IMR-90 (cell line): ENCODE measurements at regions not wholly inside any gene's neighbourhood (a gene's known extent, or its start where the extent isn't known, plus 50 kb on each side); places are given as distances from the start of the nearest gene placed in this dataset.

Experiments used
- ATAC-seq: fragments of 200-7000 bp; cut with Tn5 transposase; 2 replicates; pipeline ENCODE4 v1.9.1; 2020; ENCODE audit warnings: low read depth, mild to moderate bottlenecking, moderate library complexity
- BruUV-seq: library from RNA; stranded (reverse); fragments of 400-500 nt; replicated peaks from 2 replicates; lab custom pipeline; 2021; lab: Mats Ljungman, UMichigan
- CTCF ChIA-PET: fragments of 300-600 bp; formaldehyde crosslinking; extraction: SDS; loops from one replicate; lab custom pipeline; 2021; ENCODE audit warnings: antibody characterized with exemption; lab: Yijun Ruan, JAX
- POLR2A ChIA-PET: fragments of 300-600 bp; sonication (Branson Sonifier 250); formaldehyde crosslinking; loops from one replicate; lab custom pipeline; 2022; ENCODE audit warnings: antibody characterized with exemption; ENCODE audit not compliant: unreplicated experiment; lab: Charles Lee
- DNase-seq: peaks from one replicate; pipeline ENCODE4 v3.0.0; 2013
- H2AFZ ChIP-seq: replicated peaks from 2 replicates; pipeline ENCODE3; 2013; ENCODE audit warnings: low read length, mild to moderate bottlenecking; ENCODE audit not compliant: poor library complexity
- H2AK5ac ChIP-seq: 2 replicates; pipeline ENCODE4 v1.6.1; 2013; ENCODE audit warnings: low read depth, low read length, inconsistent platforms
- H2AK9ac ChIP-seq: replicated peaks from 2 replicates; pipeline ENCODE3; 2013; ENCODE audit warnings: mild to moderate bottlenecking, low read depth, low read length, moderate library complexity; ENCODE audit not compliant: poor library complexity
- H2BK120ac ChIP-seq: 2 replicates; pipeline ENCODE4 v1.6.1; 2013; ENCODE audit warnings: low read depth, low read length, inconsistent platforms
- H2BK15ac ChIP-seq: 3 replicates; pipeline ENCODE4 v1.6.1; 2013; ENCODE audit warnings: low read depth, low read length, inconsistent platforms
- H2BK20ac ChIP-seq: 2 replicates; pipeline ENCODE4 v1.6.1; 2013; ENCODE audit warnings: low read depth, mild to moderate bottlenecking, inconsistent platforms, low read length, moderate library complexity
- H2BK5ac ChIP-seq: 2 replicates; pipeline ENCODE4 v1.6.1; 2013; ENCODE audit warnings: mild to moderate bottlenecking, low read depth, low read length, inconsistent platforms; ENCODE audit not compliant: poor library complexity, severe bottlenecking
- H3K14ac ChIP-seq: replicated peaks from 2 replicates; pipeline ENCODE4 v1.6.1; 2013; ENCODE audit warnings: low read depth, low read length, inconsistent platforms
- H3K18ac ChIP-seq: 2 replicates; pipeline ENCODE4 v1.6.1; 2013; ENCODE audit warnings: low read depth, low read length, control low read depth
- H3K23ac ChIP-seq: 2 replicates; pipeline ENCODE4 v1.6.1; 2013; ENCODE audit warnings: low read depth, low read length, inconsistent platforms
- H3K27ac ChIP-seq: 2 replicates; pipeline ENCODE4 v1.5.1; 2013; ENCODE audit warnings: mild to moderate bottlenecking, control low read depth, low read length; ENCODE audit not compliant: insufficient read depth
- H3K27me3 ChIP-seq: 2 replicates; pipeline ENCODE4 v1.6.1; 2013; ENCODE audit warnings: low read length; ENCODE audit not compliant: control insufficient read depth, insufficient read depth
- H3K36me3 ChIP-seq: 2 replicates; pipeline ENCODE4 v1.6.1; 2013; ENCODE audit warnings: low read length, mixed read lengths; ENCODE audit not compliant: control insufficient read depth, insufficient read depth
- H3K4ac ChIP-seq: 2 replicates; pipeline ENCODE4 v1.6.1; 2013; ENCODE audit warnings: low read depth, low read length, inconsistent platforms
- H3K4me1 ChIP-seq: 2 replicates; pipeline ENCODE4 v1.6.1; 2013; ENCODE audit warnings: low read length, mixed read lengths; ENCODE audit not compliant: control insufficient read depth, insufficient read depth
- H3K4me2 ChIP-seq: 2 replicates; pipeline ENCODE4 v1.6.1; 2013; ENCODE audit warnings: low read depth, mild to moderate bottlenecking, control low read depth, low read length, moderate library complexity
- H3K4me3 ChIP-seq: 2 replicates; pipeline ENCODE4 v1.5.1; 2013; ENCODE audit warnings: low read depth, mild to moderate bottlenecking, control low read depth, low read length, moderate library complexity; ENCODE audit not compliant: insufficient read depth
- H3K56ac ChIP-seq: 2 replicates; pipeline ENCODE4 v1.6.1; 2013; ENCODE audit warnings: low read length, inconsistent platforms; ENCODE audit not compliant: insufficient read depth; ENCODE audit errors: extremely low read depth
- H3K79me1 ChIP-seq, 2 experiments: 2 replicates each; pipeline ENCODE4 v1.6.1; 2013; ENCODE audit warnings: low read length in 2 of 2, inconsistent platforms in 1 of 2, low read depth in 1 of 2
- H3K9ac ChIP-seq: 2 replicates; pipeline ENCODE4 v1.6.1; 2013; ENCODE audit warnings: low read depth, low read length, control low read depth
- H3K9me1 ChIP-seq: 2 replicates; pipeline ENCODE4 v1.6.1; 2013; ENCODE audit warnings: low read length, inconsistent platforms; ENCODE audit not compliant: insufficient read depth
- H3K9me3 ChIP-seq: 2 replicates; pipeline ENCODE4 v1.6.1; 2013; ENCODE audit warnings: low read length; ENCODE audit not compliant: control insufficient read depth, insufficient read depth
- H4K20me1 ChIP-seq: 2 replicates; pipeline ENCODE4 v1.6.1; 2013; ENCODE audit warnings: low read length, inconsistent platforms; ENCODE audit not compliant: insufficient read depth
- H4K5ac ChIP-seq: 2 replicates; pipeline ENCODE4 v1.6.1; 2013; ENCODE audit warnings: mild to moderate bottlenecking, low read depth, low read length, control low read depth
- H4K8ac ChIP-seq, 2 experiments: 2 replicates each; pipeline ENCODE4 v1.6.1; 2013; ENCODE audit warnings: low read depth in 2 of 2, low read length in 2 of 2, control low read depth in 1 of 2, inconsistent platforms in 1 of 2
- H4K91ac ChIP-seq: 2 replicates; pipeline ENCODE4 v1.6.1; 2013; ENCODE audit warnings: low read depth, low read length, inconsistent platforms; ENCODE audit not compliant: insufficient read depth
- CEBPB ChIP-seq: IDR thresholded peaks from 2 replicates; pipeline ENCODE4 v1.6.1; 2012; ENCODE audit warnings: low read depth, low read length, improper control_type of control experiment
- CHD1 ChIP-seq: IDR thresholded peaks from 2 replicates; pipeline ENCODE4 v1.6.1; 2012; ENCODE audit warnings: low read depth, low read length, improper control_type of control experiment
- FOS ChIP-seq: fragments of 150-350 bp; IDR thresholded peaks from 2 replicates; pipeline ENCODE4 v1.6.1; 2016; ENCODE audit warnings: low read depth, low read length
- MAFK ChIP-seq: IDR thresholded peaks from 2 replicates; pipeline ENCODE4 v1.6.1; 2012; ENCODE audit warnings: low read depth, low read length, improper control_type of control experiment
- POLR2A ChIP-seq: IDR thresholded peaks from 2 replicates; pipeline ENCODE4 v1.6.1; 2012; ENCODE audit warnings: mild to moderate bottlenecking, low read depth, low read length
- SMC3 ChIP-seq: fragments of 150-350 bp; IDR thresholded peaks from 2 replicates; pipeline ENCODE4 v1.6.1; 2016; ENCODE audit warnings: low read depth, mild to moderate bottlenecking, antibody characterized with exemption, low read length, moderate library complexity
- USF2 ChIP-seq: fragments of 150-350 bp; IDR thresholded peaks from 2 replicates; pipeline ENCODE4 v1.6.1; 2017; ENCODE audit warnings: mild to moderate bottlenecking, antibody characterized with exemption, low read length, low read depth
- WGBS, 2 experiments: methylation state at CpG; one replicate each; pipeline versions ENCODE4 v1.1.5 to v1.1.7; 2013; ENCODE audit warnings: missing lambda C conversion rate in 2 of 2; ENCODE audit not compliant: insufficient read length in 1 of 2; ENCODE audit errors: extremely low coverage in 2 of 2; 5-methylcytosine and 5-hydroxymethylcytosine counted together
- dilution Hi-C: fragments of 300-500 bp; cut with HindIII; formaldehyde crosslinking; loops from one replicate; pipeline ENCODE4 v1.14.3; 2018; ENCODE audit warnings: low sequenced_read_pairs; ENCODE audit not compliant: unreplicated experiment
- in situ Hi-C: fragments of 300-500 bp; cut with MboI; formaldehyde crosslinking; loops from 3 replicates; pipeline ENCODE4 v1.14.3; 2019; ENCODE audit warnings: low sequenced_read_pairs, inconsistent platforms, mixed read lengths
- intact Hi-C: fragments of 100-400 bp; cut with micrococcal nuclease; formaldehyde crosslinking; loops from 2 replicates; pipeline ENCODE4 v1.10.0; 2022
- TF ChIP-seq, protein P1 (sequence below): conservative IDR thresholded peaks from 2 replicates; pipeline ENCODE4 v1.5.1; 2012; ENCODE audit warnings: mild to moderate bottlenecking, low read depth, low read length, improper control_type of control experiment

GRCh38 chr10:83663918-83664317 is 475.4 kb upstream of the GHITM start:
- intact Hi-C loops (no loop called here), in situ Hi-C loops (no loop called here), dilution Hi-C loops (no loop called here)
- DNase-seq = no peak
- H2AK5ac ChIP-seq = no peak overlapping the region
- H2BK5ac ChIP-seq = no peak overlapping the region
- TF ChIP-seq, protein P1, sequence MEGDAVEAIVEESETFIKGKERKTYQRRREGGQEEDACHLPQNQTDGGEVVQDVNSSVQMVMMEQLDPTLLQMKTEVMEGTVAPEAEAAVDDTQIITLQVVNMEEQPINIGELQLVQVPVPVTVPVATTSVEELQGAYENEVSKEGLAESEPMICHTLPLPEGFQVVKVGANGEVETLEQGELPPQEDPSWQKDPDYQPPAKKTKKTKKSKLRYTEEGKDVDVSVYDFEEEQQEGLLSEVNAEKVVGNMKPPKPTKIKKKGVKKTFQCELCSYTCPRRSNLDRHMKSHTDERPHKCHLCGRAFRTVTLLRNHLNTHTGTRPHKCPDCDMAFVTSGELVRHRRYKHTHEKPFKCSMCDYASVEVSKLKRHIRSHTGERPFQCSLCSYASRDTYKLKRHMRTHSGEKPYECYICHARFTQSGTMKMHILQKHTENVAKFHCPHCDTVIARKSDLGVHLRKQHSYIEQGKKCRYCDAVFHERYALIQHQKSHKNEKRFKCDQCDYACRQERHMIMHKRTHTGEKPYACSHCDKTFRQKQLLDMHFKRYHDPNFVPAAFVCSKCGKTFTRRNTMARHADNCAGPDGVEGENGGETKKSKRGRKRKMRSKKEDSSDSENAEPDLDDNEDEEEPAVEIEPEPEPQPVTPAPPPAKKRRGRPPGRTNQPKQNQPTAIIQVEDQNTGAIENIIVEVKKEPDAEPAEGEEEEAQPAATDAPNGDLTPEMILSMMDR = no peak
- TF ChIP-seq FOS (no peak), SMC3 (no peak), POLR2A (no peak), MAFK (no peak), USF2 (no peak), CHD1 (no peak), CEBPB (no peak)
- H2AFZ ChIP-seq = no peak overlapping the region
- no peak overlapping the region for H3K23ac ChIP-seq
- H2BK15ac ChIP-seq = no peak overlapping the region
- no peak overlapping the region for H3K9ac ChIP-seq
- no peak overlapping the region for H2BK20ac ChIP-seq
- no peak overlapping the region for H3K14ac ChIP-seq
- peaks cover 3% of the 10 kb centered on the region for H3K9me3 ChIP-seq
- H2BK120ac ChIP-seq = no peak overlapping the region
- 80% methylated on average over 1 of the region's 3 CpGs; no CpG with 5 or more reads in 1 of the 2 experiments for WGBS, 2 experiments
- no peak overlapping the region for H4K91ac ChIP-seq
- no peaks in the 10 kb centered on the region for H3K27me3 ChIP-seq
- H3K18ac ChIP-seq = no peak overlapping the region
- H4K20me1 ChIP-seq = no peaks in the 10 kb centered on the region
- no peaks in the 10 kb centered on the region for H3K9me1 ChIP-seq
- no peak overlapping the region for H4K5ac ChIP-seq
- ATAC-seq = no peak
- no peak overlapping the region for H3K56ac ChIP-seq
- BruUV-seq = no TSS peak
- H3K4me1 ChIP-seq = no peaks in the 10 kb centered on the region
- ChIA-PET CTCF (interaction anchor here (1.0 kb wide), 1 partner anchor 11 kb away, joined by 4 read pairs; no protein-coding TSS in a partner anchor), POLR2A (no interaction called here)
- no peak overlapping the region for H3K4ac ChIP-seq
- H3K4me3 ChIP-seq = no peak overlapping the region
- H4K8ac ChIP-seq = no peak overlapping the region
- H2AK9ac ChIP-seq = no peak overlapping the region
- H3K27ac ChIP-seq = no peak overlapping the region
- no peaks in the 10 kb centered on the region for H3K79me1 ChIP-seq
- H3K36me3 ChIP-seq = no peaks in the 10 kb centered on the region
- no peak overlapping the region for H3K4me2 ChIP-seq
